ENCODE measurements at regions not wholly inside any gene's neighbourhood (a gene's known extent, or its start where the extent isn't known, plus 50 kb on each side); places are given as distances from the start of the nearest gene placed in this dataset.

GRCh38 chr12:124674937-124675336, 107.5 kb upstream of the NCOR2 start:
- TF ChIP-seq POLR2AphosphoS5 (IDR thresholded peaks at IDR 0.05; ENCODE audit: borderline replicate concordance, low read depth, low read length) (no peak), FOXP2 (optimal IDR thresholded peaks at IDR 0.05; ENCODE audit: control extremely low read depth, extremely low read length, insufficient read depth) (no peak), EZH2 (IDR thresholded peaks at IDR 0.05) (no peak)

Data from SK-N-MC (cell line).